Ectodermal cell (in vitro differentiated cells): ENCODE measurements at regions not wholly inside any gene's neighbourhood (a gene's known extent, or its start where the extent isn't known, plus 50 kb on each side); places are given as distances from the start of the nearest gene placed in this dataset.

Source experiments
- H3K27ac ChIP-seq: 2 replicates; pipeline ENCODE4 v1.7.0; 2013; ENCODE audit warnings: mild to moderate bottlenecking, low read depth, low read length; ENCODE audit not compliant: insufficient read depth, poor library complexity, severe bottlenecking
- H3K27me3 ChIP-seq: 2 replicates; pipeline ENCODE4 v1.7.0; 2013; ENCODE audit warnings: mild to moderate bottlenecking, low read length; ENCODE audit not compliant: insufficient read depth, control insufficient read depth, poor library complexity, severe bottlenecking
- H3K36me3 ChIP-seq: one replicate; pipeline ENCODE4 v1.7.0; 2013; ENCODE audit warnings: low read length; ENCODE audit not compliant: control insufficient read depth, insufficient read depth
- H3K4me1 ChIP-seq: one replicate; pipeline ENCODE4 v1.7.0; 2013; ENCODE audit warnings: low read length; ENCODE audit not compliant: control insufficient read depth, insufficient read depth
- H3K4me3 ChIP-seq: 2 replicates; pipeline ENCODE4 v1.7.0; 2013; ENCODE audit warnings: low read depth, low read length, control low read depth; ENCODE audit not compliant: insufficient read depth
- H3K9me3 ChIP-seq: 2 replicates; pipeline ENCODE4 v1.7.0; 2013; ENCODE audit warnings: mild to moderate bottlenecking, low read length, moderate library complexity; ENCODE audit not compliant: control insufficient read depth
- WGBS, 2 experiments: methylation state at CpG; one replicate each; pipeline ENCODE4 v1.1.7; 2013; ENCODE audit warnings: missing lambda C conversion rate in 2 of 2; 5-methylcytosine and 5-hydroxymethylcytosine counted together

GRCh38 chr10:57988964-57989363 is 278.7 kb downstream of the IPMK start:
- Histone ChIP-seq H3K9me3 (no peaks in the 10 kb centered on the region), H3K4me3 (no peak overlapping the region), H3K36me3 (no peaks in the 10 kb centered on the region), H3K27me3 (no peaks in the 10 kb centered on the region), H3K4me1 (no peaks in the 10 kb centered on the region), H3K27ac (no peak overlapping the region)
- WGBS, 2 experiments, result 78% methylated on average over 2 of the region's 2 CpGs; no CpG with 5 or more reads in 1 of the 2 experiments

- H3K27ac ChIP-seq, result no peak overlapping the region
- no peaks in the 10 kb centered on the region for H3K27me3 ChIP-seq
- 95 to 98% methylated on average over 6 of the region's 6 CpGs for WGBS, 2 experiments
- H3K36me3 ChIP-seq, result no peaks in the 10 kb centered on the region
- no peaks in the 10 kb centered on the region for H3K9me3 ChIP-seq
- H3K4me1 ChIP-seq, result no peaks in the 10 kb centered on the region
- H3K4me3 ChIP-seq, result no peak overlapping the region
Observed at GRCh38 chr10:57987055-57987721, 280.5 kb downstream of the IPMK start.

GRCh38 chr10:57986422-57986821 is 281.3 kb downstream of the IPMK start:
- Histone ChIP-seq H3K27ac (no peak overlapping the region), H3K9me3 (no peaks in the 10 kb centered on the region), H3K4me3 (no peak overlapping the region), H3K4me1 (no peaks in the 10 kb centered on the region), H3K36me3 (no peaks in the 10 kb centered on the region), H3K27me3 (no peaks in the 10 kb centered on the region)
- 83% methylated on average over 1 of the region's 1 CpG for WGBS, 2 experiments

GRCh38 chr10:57983281-57983791 is 284.4 kb downstream of the IPMK start:
- no peak overlapping the region for H3K4me3 ChIP-seq
- H3K27ac ChIP-seq, result no peak overlapping the region
- H3K4me1 ChIP-seq, result no peaks in the 10 kb centered on the region
- WGBS, 2 experiments, result 72 to 80% methylated on average over 3 of the region's 3 CpGs
- no peaks in the 10 kb centered on the region for H3K27me3 ChIP-seq
- H3K9me3 ChIP-seq, result no peaks in the 10 kb centered on the region
- H3K36me3 ChIP-seq, result no peaks in the 10 kb centered on the region

GRCh38 chr10:57982091-57982490 is 285.6 kb downstream of the IPMK start:
- no peaks in the 10 kb centered on the region for H3K4me1 ChIP-seq
- no peaks in the 10 kb centered on the region for H3K36me3 ChIP-seq
- WGBS, 2 experiments, result 73 to 79% methylated on average over 3 of the region's 3 CpGs
- no peaks in the 10 kb centered on the region for H3K27me3 ChIP-seq
- no peak overlapping the region for H3K4me3 ChIP-seq
- H3K9me3 ChIP-seq, result no peaks in the 10 kb centered on the region
- H3K27ac ChIP-seq, result no peak overlapping the region

GRCh38 chr10:57979956-57980355 is 287.7 kb downstream of the IPMK start:
- H3K27me3 ChIP-seq, result no peaks in the 10 kb centered on the region
- no peak overlapping the region for H3K4me3 ChIP-seq
- no peaks in the 10 kb centered on the region for H3K4me1 ChIP-seq
- H3K9me3 ChIP-seq, result no peaks in the 10 kb centered on the region
- no peaks in the 10 kb centered on the region for H3K36me3 ChIP-seq
- 86 to 100% methylated on average over 1 to 2 of the region's 2 CpGs for WGBS, 2 experiments
- H3K27ac ChIP-seq, result no peak overlapping the region

- no peak overlapping the region for H3K27ac ChIP-seq
- H3K4me3 ChIP-seq, result no peak overlapping the region
- WGBS, 2 experiments, result 97 to 100% methylated on average over 2 of the region's 4 CpGs
- no peaks in the 10 kb centered on the region for H3K36me3 ChIP-seq
- no peaks in the 10 kb centered on the region for H3K9me3 ChIP-seq
- H3K4me1 ChIP-seq, result no peaks in the 10 kb centered on the region
- no peaks in the 10 kb centered on the region for H3K27me3 ChIP-seq
Observed at GRCh38 chr10:57979491-57979890, 288.2 kb downstream of the IPMK start.

GRCh38 chr10:57977262-57977661 is 290.4 kb downstream of the IPMK start:
- Histone ChIP-seq H3K4me1 (no peaks in the 10 kb centered on the region), H3K27me3 (no peaks in the 10 kb centered on the region), H3K4me3 (no peak overlapping the region), H3K27ac (no peak overlapping the region), H3K36me3 (no peaks in the 10 kb centered on the region), H3K9me3 (no peaks in the 10 kb centered on the region)
- no CpG with 5 or more reads among the region's 1 CpG for WGBS, 2 experiments

- 90 to 93% methylated on average over 1 of the region's 1 CpG for WGBS, 2 experiments
- H3K4me3 ChIP-seq, result no peak overlapping the region
- no peaks in the 10 kb centered on the region for H3K4me1 ChIP-seq
- H3K9me3 ChIP-seq, result no peaks in the 10 kb centered on the region
- no peak overlapping the region for H3K27ac ChIP-seq
- no peaks in the 10 kb centered on the region for H3K27me3 ChIP-seq
- H3K36me3 ChIP-seq, result no peaks in the 10 kb centered on the region
Observed at GRCh38 chr10:57973451-57973850, 294.2 kb downstream of the IPMK start.

GRCh38 chr10:57972783-57973182 is 294.9 kb downstream of the IPMK start:
- Histone ChIP-seq H3K9me3 (no peaks in the 10 kb centered on the region), H3K27ac (no peak overlapping the region), H3K36me3 (no peaks in the 10 kb centered on the region), H3K4me1 (no peaks in the 10 kb centered on the region), H3K4me3 (no peak overlapping the region), H3K27me3 (no peaks in the 10 kb centered on the region)
- WGBS, 2 experiments, result 89 to 100% methylated on average over 2 of the region's 2 CpGs
